Astrocyte (in vitro differentiated cells and primary cell): ENCODE measurements at regions not wholly inside any gene's neighbourhood (a gene's known extent, or its start where the extent isn't known, plus 50 kb on each side); places are given as distances from the start of the nearest gene placed in this dataset.

Experiments
- DNase-seq: peaks from one replicate; pipeline ENCODE4 v3.0.0-alpha.2; 2010; ENCODE audit warnings: low read depth
- FAIRE-seq: peaks from 2 replicates; lab custom pipeline; 2011; peaks lifted over from hg19 to GRCh38; lab: Jason Lieb, UNC
- H2AFZ ChIP-seq: 2 replicates; pipeline ENCODE4 v1.6.0; 2012; ENCODE audit warnings: low read depth, low read length, inconsistent platforms
- H3K27ac ChIP-seq: 2 replicates; pipeline ENCODE4 v1.5.1; 2011; ENCODE audit warnings: low read depth, low read length, inconsistent platforms
- H3K27me3 ChIP-seq: 2 replicates; pipeline ENCODE4 v1.6.0; 2011; ENCODE audit warnings: low read length, inconsistent platforms; ENCODE audit not compliant: insufficient read depth
- H3K36me3 ChIP-seq: 2 replicates; pipeline ENCODE4 v1.5.1; 2011; ENCODE audit warnings: low read length, inconsistent platforms; ENCODE audit not compliant: insufficient read depth
- H3K4me1 ChIP-seq: 2 replicates; pipeline ENCODE4 v1.5.1; 2011; ENCODE audit warnings: low read length, inconsistent platforms; ENCODE audit not compliant: insufficient read depth
- H3K4me2 ChIP-seq: 2 replicates; pipeline ENCODE4 v1.6.0; 2012; ENCODE audit warnings: low read length, inconsistent platforms
- H3K4me3 ChIP-seq: 2 replicates; pipeline ENCODE4 v1.5.1; 2011; ENCODE audit warnings: low read depth, mild to moderate bottlenecking, low read length, inconsistent platforms; ENCODE audit not compliant: insufficient read depth
- H3K79me2 ChIP-seq: 2 replicates; pipeline ENCODE4 v1.6.0; 2012; ENCODE audit warnings: mild to moderate bottlenecking, low read length, inconsistent platforms; ENCODE audit not compliant: insufficient read depth
- H3K9ac ChIP-seq: 2 replicates; pipeline ENCODE4 v1.6.0; 2012; ENCODE audit warnings: mild to moderate bottlenecking, low read length, inconsistent platforms
- H3K9me3 ChIP-seq: 2 replicates; pipeline ENCODE4 v1.5.1; 2012; ENCODE audit warnings: low read depth, mild to moderate bottlenecking, low read length, inconsistent platforms; ENCODE audit not compliant: insufficient read depth
- H4K20me1 ChIP-seq: 2 replicates; pipeline ENCODE4 v1.6.0; 2012; ENCODE audit warnings: low read length, inconsistent platforms; ENCODE audit not compliant: insufficient read depth
- H3K27ac Mint-ChIP-seq: one replicate; pipeline ENCODE4 v1.8.0; 2021; ENCODE audit warnings: mild to moderate bottlenecking, mixed read lengths; ENCODE audit not compliant: unreplicated experiment
- H3K27me3 Mint-ChIP-seq: one replicate; pipeline ENCODE4 v1.8.0; 2021; ENCODE audit warnings: low read depth, mixed read lengths; ENCODE audit not compliant: unreplicated experiment
- H3K36me3 Mint-ChIP-seq: one replicate; pipeline ENCODE4 v1.8.0; 2021; ENCODE audit warnings: low read depth, mixed read lengths; ENCODE audit not compliant: unreplicated experiment
- H3K4me1 Mint-ChIP-seq: one replicate; pipeline ENCODE4 v1.8.0; 2021; ENCODE audit warnings: low read depth, mixed read lengths; ENCODE audit not compliant: unreplicated experiment
- H3K4me3 Mint-ChIP-seq: one replicate; pipeline ENCODE4 v1.8.0; 2021; ENCODE audit warnings: mild to moderate bottlenecking, moderate library complexity, mixed read lengths; ENCODE audit not compliant: unreplicated experiment
- H3K9me3 Mint-ChIP-seq: one replicate; pipeline ENCODE4 v1.8.0; 2021; ENCODE audit warnings: mild to moderate bottlenecking, mixed read lengths; ENCODE audit not compliant: unreplicated experiment
- EZH2 ChIP-seq: IDR thresholded peaks from 2 replicates; pipeline ENCODE4 v1.6.1; 2012; ENCODE audit warnings: mild to moderate bottlenecking, low read length, inconsistent platforms; ENCODE audit not compliant: insufficient read depth
- TF ChIP-seq, protein P1 (sequence below): IDR thresholded peaks from 2 replicates; pipeline ENCODE4 v1.5.1; 2011; ENCODE audit warnings: low read depth, mild to moderate bottlenecking, inconsistent platforms, low read length, moderate library complexity; ENCODE audit not compliant: insufficient read depth

- H3K36me3 ChIP-seq = no peaks in the 10 kb centered on the region
- Mint-ChIP-seq H3K4me3 (no peak overlapping the region), H3K27me3 (no peaks in the 10 kb centered on the region), H3K36me3 (no peaks in the 10 kb centered on the region), H3K4me1 (no peaks in the 10 kb centered on the region), H3K9me3 (peaks cover 3% of the 10 kb centered on the region), H3K27ac (no peak overlapping the region)
- no peak overlapping the region for H2AFZ ChIP-seq
- no peaks in the 10 kb centered on the region for H3K27me3 ChIP-seq
- H3K4me1 ChIP-seq = no peaks in the 10 kb centered on the region
- no peak overlapping the region for H3K4me2 ChIP-seq
- DNase-seq (no peak), FAIRE-seq (no peak)
- H3K9me3 ChIP-seq = no peaks in the 10 kb centered on the region
- no peak overlapping the region for H3K9ac ChIP-seq
- no peaks in the 10 kb centered on the region for H3K79me2 ChIP-seq
- H3K27ac ChIP-seq = no peak overlapping the region
- H4K20me1 ChIP-seq = no peaks in the 10 kb centered on the region
- no peak for TF ChIP-seq EZH2
- TF ChIP-seq, protein P1, sequence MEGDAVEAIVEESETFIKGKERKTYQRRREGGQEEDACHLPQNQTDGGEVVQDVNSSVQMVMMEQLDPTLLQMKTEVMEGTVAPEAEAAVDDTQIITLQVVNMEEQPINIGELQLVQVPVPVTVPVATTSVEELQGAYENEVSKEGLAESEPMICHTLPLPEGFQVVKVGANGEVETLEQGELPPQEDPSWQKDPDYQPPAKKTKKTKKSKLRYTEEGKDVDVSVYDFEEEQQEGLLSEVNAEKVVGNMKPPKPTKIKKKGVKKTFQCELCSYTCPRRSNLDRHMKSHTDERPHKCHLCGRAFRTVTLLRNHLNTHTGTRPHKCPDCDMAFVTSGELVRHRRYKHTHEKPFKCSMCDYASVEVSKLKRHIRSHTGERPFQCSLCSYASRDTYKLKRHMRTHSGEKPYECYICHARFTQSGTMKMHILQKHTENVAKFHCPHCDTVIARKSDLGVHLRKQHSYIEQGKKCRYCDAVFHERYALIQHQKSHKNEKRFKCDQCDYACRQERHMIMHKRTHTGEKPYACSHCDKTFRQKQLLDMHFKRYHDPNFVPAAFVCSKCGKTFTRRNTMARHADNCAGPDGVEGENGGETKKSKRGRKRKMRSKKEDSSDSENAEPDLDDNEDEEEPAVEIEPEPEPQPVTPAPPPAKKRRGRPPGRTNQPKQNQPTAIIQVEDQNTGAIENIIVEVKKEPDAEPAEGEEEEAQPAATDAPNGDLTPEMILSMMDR = no peak
- no peak overlapping the region for H3K4me3 ChIP-seq
Observed at GRCh38 chr1:185551008-185551407, 183.2 kb upstream of the HMCN1 start.

DNA sequence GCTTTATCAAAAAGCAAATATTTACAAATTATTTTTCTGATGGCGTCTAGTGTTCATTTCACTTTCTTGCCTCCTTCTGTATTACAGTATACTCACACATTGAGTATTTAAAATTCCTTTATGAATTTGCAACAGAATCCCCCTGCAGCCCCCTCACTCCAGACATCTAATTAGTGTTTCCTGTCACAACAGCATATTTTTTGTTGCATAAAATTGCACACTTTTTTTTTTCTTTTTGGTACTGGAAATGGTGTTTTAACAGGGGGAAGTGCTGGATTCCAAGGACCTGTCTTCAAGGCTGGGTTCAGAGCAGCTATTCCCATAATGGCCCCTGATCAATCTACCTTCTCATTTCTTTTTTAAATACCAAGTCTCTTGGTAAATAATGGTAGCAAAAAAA is 184.3 kb upstream of the HMCN1 start:
- no peaks in the 10 kb centered on the region for H3K36me3 ChIP-seq
- Mint-ChIP-seq H3K4me1 (no peaks in the 10 kb centered on the region), H3K4me3 (no peak overlapping the region), H3K36me3 (no peaks in the 10 kb centered on the region), H3K27ac (no peak overlapping the region), H3K9me3 (peaks cover 3% of the 10 kb centered on the region), H3K27me3 (no peaks in the 10 kb centered on the region)
- no peaks in the 10 kb centered on the region for H3K79me2 ChIP-seq
- H3K4me2 ChIP-seq = no peak overlapping the region
- no peak overlapping the region for H3K9ac ChIP-seq
- H3K9me3 ChIP-seq = no peaks in the 10 kb centered on the region
- H3K4me1 ChIP-seq = no peaks in the 10 kb centered on the region
- TF ChIP-seq, protein P1 = no peak
- TF ChIP-seq EZH2 = no peak
- no peaks in the 10 kb centered on the region for H4K20me1 ChIP-seq
- H3K27me3 ChIP-seq = no peaks in the 10 kb centered on the region
- no peak overlapping the region for H3K27ac ChIP-seq
- no peak overlapping the region for H3K4me3 ChIP-seq
- no peak overlapping the region for H2AFZ ChIP-seq
- DNase-seq (no peak), FAIRE-seq (no peak)

DNA sequence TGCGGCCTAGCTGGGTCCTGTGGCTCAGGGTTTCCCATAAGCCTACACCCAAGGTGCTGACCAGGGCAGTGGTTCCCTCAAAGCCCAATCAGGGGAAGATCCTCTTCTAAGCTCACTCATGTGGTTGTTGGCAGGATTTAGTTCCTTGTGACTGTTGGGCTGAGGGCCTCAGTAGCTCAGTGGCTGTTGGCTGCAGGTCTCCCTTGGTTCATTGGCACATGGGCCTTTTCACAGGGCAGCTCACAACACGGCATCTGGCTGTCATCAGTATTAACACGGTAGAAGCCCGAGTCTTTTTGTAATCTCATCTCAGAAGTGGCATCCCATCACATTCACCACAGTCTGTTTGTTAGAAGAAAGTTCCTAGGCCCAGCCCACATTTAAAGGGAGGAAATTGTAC is 188.2 kb upstream of the HMCN1 start:
- TF ChIP-seq, protein P1 = no peak
- TF ChIP-seq EZH2 = no peak
- H3K4me1 ChIP-seq = no peaks in the 10 kb centered on the region
- Mint-ChIP-seq H3K27me3 (no peaks in the 10 kb centered on the region), H3K9me3 (no peaks in the 10 kb centered on the region), H3K4me1 (peaks cover 11% of the 10 kb centered on the region), H3K4me3 (no peak overlapping the region), H3K36me3 (no peaks in the 10 kb centered on the region), H3K27ac (no peak overlapping the region)
- H3K79me2 ChIP-seq = no peaks in the 10 kb centered on the region
- no peaks in the 10 kb centered on the region for H3K9me3 ChIP-seq
- no peak overlapping the region for H3K27ac ChIP-seq
- FAIRE-seq (no peak), DNase-seq (no peak)
- no peaks in the 10 kb centered on the region for H4K20me1 ChIP-seq
- no peak overlapping the region for H3K4me2 ChIP-seq
- no peaks in the 10 kb centered on the region for H3K27me3 ChIP-seq
- no peak overlapping the region for H3K9ac ChIP-seq
- H2AFZ ChIP-seq = no peak overlapping the region
- H3K36me3 ChIP-seq = no peaks in the 10 kb centered on the region
- no peak overlapping the region for H3K4me3 ChIP-seq
